ENCODE measurements at regions not wholly inside any gene's neighbourhood (a gene's known extent, or its start where the extent isn't known, plus 50 kb on each side); places are given as distances from the start of the nearest gene placed in this dataset.

DNA sequence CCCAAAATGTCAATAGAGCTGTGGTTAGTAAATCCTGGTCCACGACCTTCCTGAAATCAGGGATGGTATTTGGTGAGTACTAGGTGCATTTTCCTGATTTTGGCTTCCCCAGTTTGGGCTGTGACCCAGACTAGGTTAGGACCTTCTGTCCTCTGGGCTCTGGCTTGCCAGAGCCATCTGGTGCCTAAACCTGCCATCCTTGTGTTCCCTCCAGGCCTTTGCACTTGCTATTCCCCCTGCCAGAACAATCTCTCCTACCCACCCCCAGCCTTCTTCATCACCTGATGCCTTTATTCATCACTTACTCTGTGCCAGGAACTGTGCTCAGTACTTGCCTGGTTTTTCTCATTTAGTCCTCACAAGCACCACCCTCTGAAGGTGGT lies 216.7 kb downstream of the RBM19 start:
- no peak overlapping the region for H3K4me3 ChIP-seq (ENCODE audit: low read depth, low read length)
- no peak for DNase-seq
- no peak overlapping the region for H3K27ac ChIP-seq
- TF ChIP-seq, protein P1, sequence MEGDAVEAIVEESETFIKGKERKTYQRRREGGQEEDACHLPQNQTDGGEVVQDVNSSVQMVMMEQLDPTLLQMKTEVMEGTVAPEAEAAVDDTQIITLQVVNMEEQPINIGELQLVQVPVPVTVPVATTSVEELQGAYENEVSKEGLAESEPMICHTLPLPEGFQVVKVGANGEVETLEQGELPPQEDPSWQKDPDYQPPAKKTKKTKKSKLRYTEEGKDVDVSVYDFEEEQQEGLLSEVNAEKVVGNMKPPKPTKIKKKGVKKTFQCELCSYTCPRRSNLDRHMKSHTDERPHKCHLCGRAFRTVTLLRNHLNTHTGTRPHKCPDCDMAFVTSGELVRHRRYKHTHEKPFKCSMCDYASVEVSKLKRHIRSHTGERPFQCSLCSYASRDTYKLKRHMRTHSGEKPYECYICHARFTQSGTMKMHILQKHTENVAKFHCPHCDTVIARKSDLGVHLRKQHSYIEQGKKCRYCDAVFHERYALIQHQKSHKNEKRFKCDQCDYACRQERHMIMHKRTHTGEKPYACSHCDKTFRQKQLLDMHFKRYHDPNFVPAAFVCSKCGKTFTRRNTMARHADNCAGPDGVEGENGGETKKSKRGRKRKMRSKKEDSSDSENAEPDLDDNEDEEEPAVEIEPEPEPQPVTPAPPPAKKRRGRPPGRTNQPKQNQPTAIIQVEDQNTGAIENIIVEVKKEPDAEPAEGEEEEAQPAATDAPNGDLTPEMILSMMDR (IDR thresholded peaks at IDR 0.05; ENCODE audit: low read depth, low read length, missing control alignments), result no peak
- in situ Hi-C loops (cut with HindIII; ENCODE audit: low pct_ligation_motif_present, low sequenced_read_pairs), result no loop called here
- H3K36me3 ChIP-seq (replicated peaks), result no peaks in the 10 kb centered on the region
- peaks cover 3% of the 10 kb centered on the region for H3K27me3 ChIP-seq (replicated peaks)

GRCh38 chr12:113748707-113749432 lies 217.3 kb downstream of the RBM19 start:
- DNase-seq, result no peak
- TF ChIP-seq, protein P1 (IDR thresholded peaks at IDR 0.05; ENCODE audit: low read depth, low read length, missing control alignments), result no peak
- peaks cover 3% of the 10 kb centered on the region for H3K27me3 ChIP-seq (replicated peaks)
- H3K36me3 ChIP-seq (replicated peaks), result no peaks in the 10 kb centered on the region
- no peak overlapping the region for H3K27ac ChIP-seq
- in situ Hi-C loops (cut with HindIII; ENCODE audit: low pct_ligation_motif_present, low sequenced_read_pairs), result no loop called here
- no peak overlapping the region for H3K4me3 ChIP-seq (ENCODE audit: low read depth, low read length)

- Histone ChIP-seq H3K36me3 (replicated peaks) (no peaks in the 10 kb centered on the region), H3K27me3 (replicated peaks) (peaks cover 3% of the 10 kb centered on the region), H3K4me3 (ENCODE audit: low read depth, low read length) (no peak overlapping the region), H3K27ac (no peak overlapping the region)
- TF ChIP-seq, protein P1 (IDR thresholded peaks at IDR 0.05; ENCODE audit: low read depth, low read length, missing control alignments), result no peak
- in situ Hi-C loops (cut with HindIII; ENCODE audit: low pct_ligation_motif_present, low sequenced_read_pairs), result no loop called here
- no peak for DNase-seq
These were observed 219.1 kb downstream of the RBM19 start for GRCh38 chr12:113747017-113747416.

DNA sequence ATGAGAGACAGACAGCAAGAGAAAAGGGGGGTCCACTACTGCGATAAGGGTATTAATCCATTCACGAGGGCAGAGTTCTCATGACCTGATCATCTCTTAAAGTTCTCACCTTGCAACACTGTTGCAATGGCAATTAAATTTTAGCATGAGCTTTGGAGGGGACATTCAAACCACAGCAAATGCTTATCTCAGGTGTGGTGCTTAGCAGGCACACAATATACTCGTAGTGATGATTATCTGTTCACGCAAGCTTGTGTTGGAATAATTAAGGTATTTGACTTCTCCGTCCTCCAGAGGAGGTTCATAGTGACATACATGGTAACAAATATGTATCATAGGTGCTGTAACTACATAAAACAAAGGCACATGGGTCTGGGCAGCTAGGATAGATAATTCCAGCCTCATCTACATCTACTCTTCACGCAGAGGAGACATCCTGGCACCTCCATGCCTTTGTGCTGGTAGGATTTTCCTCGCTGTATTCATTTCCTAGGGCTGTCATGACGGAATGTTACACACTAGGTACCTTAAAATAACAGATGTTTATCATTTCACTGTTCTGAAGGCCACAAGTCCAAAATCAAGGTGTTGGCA lies 221.2 kb downstream of the RBM19 start:
- in situ Hi-C loops (cut with HindIII; ENCODE audit: low pct_ligation_motif_present, low sequenced_read_pairs), result no loop called here
- no peaks in the 10 kb centered on the region for H3K36me3 ChIP-seq (replicated peaks)
- no peak overlapping the region for H3K4me3 ChIP-seq (ENCODE audit: low read depth, low read length)
- H3K27ac ChIP-seq, result no peak overlapping the region
- DNase-seq, result no peak
- H3K27me3 ChIP-seq (replicated peaks), result peaks cover 3% of the 10 kb centered on the region
- TF ChIP-seq, protein P1 (IDR thresholded peaks at IDR 0.05; ENCODE audit: low read depth, low read length, missing control alignments), result no peak

GRCh38 chr12:113742801-113743200 lies 223.3 kb downstream of the RBM19 start:
- H3K36me3 ChIP-seq (replicated peaks), result no peaks in the 10 kb centered on the region
- in situ Hi-C loops (cut with HindIII; ENCODE audit: low pct_ligation_motif_present, low sequenced_read_pairs), result no loop called here
- H3K4me3 ChIP-seq (ENCODE audit: low read depth, low read length), result no peak overlapping the region
- H3K27me3 ChIP-seq (replicated peaks), result peaks cover 2% of the 10 kb centered on the region
- TF ChIP-seq, protein P1 (IDR thresholded peaks at IDR 0.05; ENCODE audit: low read depth, low read length, missing control alignments), result no peak
- DNase-seq, result no peak
- H3K27ac ChIP-seq, result no peak overlapping the region

Data from brain microvascular endothelial cell (primary cell).